ENCODE measurements at regions not wholly inside any gene's neighbourhood (a gene's known extent, or its start where the extent isn't known, plus 50 kb on each side); places are given as distances from the start of the nearest gene placed in this dataset.

- no peak for TF ChIP-seq CTCF (IDR thresholded peaks at IDR 0.05)
- no peak for TF ChIP-seq POLR2AphosphoS5 (IDR thresholded peaks at IDR 0.05)
- TF ChIP-seq POLR2A (IDR thresholded peaks at IDR 0.05) = no peak
These were observed 699.5 kb downstream of the CETN3 start for GRCh38 chr5:89710006-89710405.
